GM19452 (cell line): ENCODE measurements at regions not wholly inside any gene's neighbourhood (a gene's known extent, or its start where the extent isn't known, plus 50 kb on each side); places are given as distances from the start of the nearest gene placed in this dataset.
"Not testable (repeated sequence)": the region's sequence is repeated elsewhere in the genome, so short reads cannot be mapped to it uniquely, and the experiment has no call there.

Source experiments
- ATAC-seq: cut with Tn5 transposase; IDR thresholded peaks from one replicate; pipeline ENCODE4 v1.9.1; 2021; ENCODE audit not compliant: unreplicated experiment

DNA sequence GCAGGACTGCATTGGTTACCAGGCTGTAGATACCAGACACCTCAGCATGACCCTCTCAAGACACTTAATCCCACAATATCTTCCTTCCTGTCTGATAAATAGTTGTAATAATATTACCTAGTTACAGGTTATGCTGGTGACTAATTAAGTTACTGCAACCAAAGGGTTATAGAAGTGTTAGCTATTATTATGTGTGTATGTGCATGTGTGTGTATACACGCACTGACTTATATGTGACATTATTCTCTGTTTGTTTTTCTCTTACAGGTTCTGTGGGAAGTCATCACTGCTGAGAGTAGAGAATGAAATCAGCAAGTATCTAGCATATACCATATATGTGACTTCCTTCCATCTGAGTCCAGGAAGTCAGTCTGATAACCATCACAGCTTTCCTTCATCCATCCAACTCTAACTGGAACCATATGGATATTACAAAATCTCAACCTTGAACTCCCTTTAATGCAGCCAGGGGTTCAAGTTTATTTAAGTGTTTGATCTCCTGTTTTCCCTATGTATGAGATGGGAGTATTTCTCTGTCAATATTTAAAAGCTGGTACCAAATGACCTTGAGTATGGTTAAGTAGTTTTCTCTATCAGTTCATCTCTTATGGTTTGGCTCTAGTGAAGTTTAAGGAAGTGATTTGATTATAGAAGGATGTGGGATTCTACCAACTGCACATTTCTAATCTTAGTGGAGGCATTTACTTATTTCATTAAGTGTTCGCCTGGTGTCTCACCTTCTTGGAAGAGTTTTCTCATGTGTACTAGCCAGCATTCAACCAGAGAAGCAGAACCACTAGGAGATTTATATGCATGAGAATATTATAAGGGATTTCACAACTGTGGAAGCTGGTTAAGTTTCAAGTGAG is 313.2 kb downstream of the HIVEP2 start:
- ATAC-seq, result no peak

DNA sequence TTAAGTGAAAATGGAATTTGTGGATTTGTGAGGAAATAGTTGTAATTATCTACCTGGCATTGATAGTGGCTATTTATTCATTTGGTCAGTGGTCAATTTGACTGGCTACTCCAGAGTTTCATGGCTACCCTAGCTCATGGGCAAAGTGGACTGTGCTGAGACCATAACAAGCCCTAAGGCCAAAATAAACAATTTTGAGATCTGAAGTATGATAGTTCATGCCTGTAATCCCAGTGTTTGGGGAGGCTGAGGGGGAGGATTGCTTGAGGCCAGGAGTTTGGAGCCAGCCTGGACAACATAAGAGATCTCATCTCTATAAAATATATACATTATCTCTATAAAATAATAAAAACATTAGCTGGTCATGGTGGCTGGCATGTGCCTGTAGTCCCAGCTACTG is 311.7 kb downstream of the HIVEP2 start:
- ATAC-seq, result no peak

DNA sequence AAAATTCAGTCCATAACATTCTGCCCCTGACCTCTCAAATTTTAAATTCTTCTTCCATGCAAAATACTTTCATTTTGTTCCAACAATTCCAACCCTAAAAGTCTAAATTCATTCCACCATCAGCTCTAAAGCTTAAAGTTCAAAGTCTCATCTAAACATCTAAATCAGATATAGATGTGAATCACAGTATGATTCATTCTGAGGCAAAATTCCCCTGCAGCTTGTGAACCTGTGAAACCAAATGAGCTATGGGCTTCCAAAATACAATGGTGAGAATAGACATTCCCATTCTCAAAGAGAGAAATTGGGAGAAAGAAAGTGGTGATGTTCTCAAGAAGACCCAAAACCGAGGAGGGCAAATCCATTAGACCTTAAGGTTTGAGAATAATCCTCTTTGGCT is 309.8 kb downstream of the HIVEP2 start:
- no peak for ATAC-seq

DNA sequence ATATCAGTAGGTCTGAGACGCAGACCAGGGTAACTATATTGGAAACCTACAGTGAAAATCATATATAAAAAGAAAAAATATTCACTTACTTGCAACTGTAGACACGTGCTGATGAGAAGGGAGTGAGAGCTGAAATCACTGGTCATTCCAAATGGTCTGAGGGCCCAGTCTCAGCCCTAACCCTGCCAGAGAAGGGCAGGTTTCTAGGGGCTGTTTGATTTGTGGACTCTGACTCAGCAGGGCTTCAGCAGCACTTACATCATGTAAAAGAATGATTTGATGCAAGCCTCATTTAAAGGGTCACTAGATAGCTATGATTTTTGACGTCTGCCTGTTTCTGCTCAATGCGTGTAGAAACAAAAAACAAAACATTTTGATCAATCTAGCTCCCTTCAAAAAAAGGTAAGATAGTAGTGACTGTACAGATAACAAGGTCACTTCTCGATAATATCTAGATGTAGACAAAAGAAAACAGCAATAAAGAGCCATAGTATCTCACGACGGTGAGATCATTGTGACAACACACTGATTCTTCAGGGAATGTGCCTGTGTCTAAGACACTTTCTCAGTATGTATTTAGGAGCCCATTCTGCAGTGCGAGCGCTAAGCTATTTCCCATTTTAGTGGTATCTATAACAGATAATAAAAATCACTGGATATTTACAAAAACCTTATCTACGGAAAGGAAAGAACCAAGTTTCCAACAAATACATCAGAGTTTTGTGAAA is 307.2 kb downstream of the HIVEP2 start:
- ATAC-seq, result no peak

DNA sequence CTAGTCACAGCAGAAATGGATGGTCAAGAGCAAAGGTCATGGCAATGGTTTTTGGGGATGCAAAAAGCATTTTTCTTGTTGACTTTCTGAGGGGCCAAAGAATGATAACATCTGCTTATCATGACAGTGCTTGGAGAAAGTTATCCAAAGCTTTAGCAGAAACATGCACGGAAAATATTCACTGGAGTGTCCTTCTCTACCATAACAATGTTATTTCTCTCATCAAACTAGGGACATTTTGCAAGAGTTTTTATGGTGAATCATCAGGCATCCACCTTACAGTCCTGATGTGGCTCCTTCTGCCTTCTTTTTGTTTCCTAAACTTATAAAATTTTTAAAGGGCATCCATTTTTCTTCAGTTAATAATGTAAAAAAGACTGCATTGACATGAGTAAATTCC is 302.3 kb downstream of the HIVEP2 start:
- no peak for ATAC-seq

DNA sequence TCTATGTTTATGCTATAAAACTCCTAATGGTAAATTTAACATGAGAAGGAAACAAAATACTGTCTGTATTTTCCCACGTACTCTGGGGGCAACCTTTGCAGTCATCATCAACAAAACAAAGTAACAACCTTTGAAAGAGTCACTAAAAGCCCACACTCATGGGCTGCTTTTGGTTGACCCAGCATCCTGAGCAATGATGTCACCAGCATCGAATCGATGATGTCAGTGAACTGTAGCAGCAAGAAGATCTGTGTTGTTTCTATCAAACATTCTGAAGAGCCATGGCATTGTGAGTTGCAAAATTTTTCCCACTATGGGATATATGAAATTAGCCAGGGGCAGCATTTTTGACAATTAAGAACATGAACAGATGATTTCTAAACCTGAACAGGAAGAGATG is 300.1 kb downstream of the HIVEP2 start:
- ATAC-seq, result no peak

DNA sequence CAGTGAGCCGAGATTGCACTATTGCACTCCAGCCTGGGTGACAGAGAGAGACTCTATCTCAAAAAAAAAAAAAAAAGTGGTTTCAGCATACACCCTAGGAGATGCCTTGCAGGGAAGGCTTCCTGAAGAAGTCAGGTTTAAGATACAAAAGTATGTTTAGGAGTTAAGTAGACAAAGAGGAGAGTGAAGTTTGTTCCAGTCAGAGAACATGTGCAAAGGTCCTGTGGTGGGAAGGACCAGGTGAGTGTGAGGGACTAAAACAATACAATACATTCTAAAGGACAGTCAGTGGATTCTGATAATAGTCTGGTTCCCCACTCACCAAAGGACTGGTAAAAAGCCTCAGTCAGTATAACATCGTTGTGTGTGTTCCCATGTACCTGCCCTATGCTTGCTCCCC is 299.3 kb downstream of the HIVEP2 start:
- no peak for ATAC-seq

DNA sequence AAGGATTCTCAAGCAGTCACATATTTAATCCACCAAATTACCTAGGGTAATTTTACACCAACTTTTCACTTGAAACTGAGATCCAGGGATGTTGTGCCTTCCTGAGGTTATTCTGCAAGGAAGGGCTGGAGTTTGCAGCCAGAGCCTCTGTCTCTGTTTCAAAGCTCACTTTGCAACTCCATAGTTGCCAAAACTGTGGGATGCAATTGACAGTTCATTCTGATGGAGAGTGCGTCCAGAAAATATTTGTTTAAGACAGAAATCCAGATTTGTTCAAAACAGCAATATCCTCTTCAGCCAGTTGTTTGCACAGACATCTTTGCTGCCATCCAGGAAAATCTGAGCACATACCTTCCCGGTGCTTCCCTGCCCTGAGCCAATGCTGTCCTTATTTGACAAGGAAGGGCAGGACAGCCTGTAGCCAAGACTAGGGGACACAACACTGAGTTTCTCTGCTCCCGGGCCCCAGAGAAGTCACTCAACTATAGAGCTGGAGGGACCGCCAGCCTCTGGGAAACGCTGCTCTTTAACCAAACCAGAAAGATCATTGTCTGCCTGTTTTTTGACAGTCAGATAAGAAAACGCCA is 297.4 kb downstream of the HIVEP2 start:
- no peak for ATAC-seq

DNA sequence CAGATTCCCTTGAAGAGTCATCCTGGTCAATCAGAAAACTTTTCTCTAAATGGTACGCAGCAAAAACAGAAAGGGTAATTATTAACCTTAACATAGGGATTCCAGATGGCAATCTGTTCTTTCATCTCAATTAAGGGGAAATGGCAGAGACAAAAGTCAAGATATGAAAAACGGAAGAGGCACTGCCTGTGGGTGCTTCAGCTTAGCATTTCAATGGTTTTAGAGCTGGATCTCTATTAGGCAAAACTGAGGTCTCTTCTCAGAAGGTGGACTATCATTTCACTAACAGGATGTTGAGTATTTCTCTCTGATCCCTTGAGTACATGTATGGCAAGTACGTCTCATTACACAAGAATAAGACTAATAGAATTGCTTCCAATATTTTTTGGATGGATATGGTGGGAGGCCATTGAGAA is 296.9 kb downstream of the HIVEP2 start:
- ATAC-seq, result no peak

DNA sequence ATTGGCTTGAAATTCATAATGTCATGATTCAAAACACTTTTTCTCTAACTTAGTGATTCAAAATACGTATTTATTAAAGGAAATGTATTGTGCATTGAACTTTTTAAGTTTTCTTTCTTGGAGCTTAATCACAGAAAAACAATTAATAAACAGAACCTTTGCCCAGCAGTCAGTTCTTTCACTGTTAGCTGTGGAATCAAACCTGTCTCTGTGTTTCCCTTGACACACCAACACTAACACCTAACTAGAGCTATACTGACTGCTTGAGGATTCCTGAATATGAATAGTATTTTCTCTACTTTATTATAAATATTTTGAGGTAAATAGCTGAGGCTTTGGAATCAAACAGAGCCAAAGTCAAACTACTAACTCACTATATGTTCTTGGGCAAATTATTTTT is 296.4 kb downstream of the HIVEP2 start:
- ATAC-seq, result no peak

DNA sequence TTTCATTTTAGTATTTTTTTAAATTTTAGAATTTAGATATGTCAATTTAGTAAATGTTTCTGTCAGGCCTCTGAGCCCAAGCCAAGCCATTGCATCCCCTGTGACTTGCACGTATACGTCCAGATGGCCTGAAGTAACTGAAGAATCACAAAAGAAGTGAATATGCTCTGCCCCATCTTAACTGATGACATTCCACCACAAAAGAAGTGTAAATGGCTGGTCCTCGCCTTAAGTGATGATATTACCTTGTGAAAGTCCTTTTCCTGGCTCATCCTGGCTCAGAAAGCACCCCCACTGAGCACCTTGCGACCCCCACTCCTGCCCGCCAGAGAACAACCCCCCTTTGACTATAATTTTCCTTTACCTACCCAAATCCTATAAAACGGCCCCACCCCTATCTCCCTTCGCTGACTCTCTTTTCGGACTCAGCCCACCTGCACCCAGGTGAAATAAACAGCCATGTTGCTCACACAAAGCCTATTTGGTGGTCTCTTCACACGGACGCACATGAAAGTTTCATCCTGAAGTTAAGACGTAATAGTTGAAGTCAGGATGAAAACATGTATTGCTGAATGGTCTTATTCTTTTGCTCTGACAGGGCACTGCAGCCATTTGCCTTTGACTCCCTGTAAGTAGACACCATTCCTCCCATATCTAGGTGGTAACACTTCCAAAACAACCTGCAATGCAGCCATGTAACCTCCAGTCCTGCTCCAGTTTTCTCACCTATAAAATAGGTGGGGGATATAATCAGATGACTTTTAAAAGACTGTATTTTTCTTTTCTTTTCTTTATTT is 295.3 kb downstream of the HIVEP2 start:
- ATAC-seq, result not testable (repeated sequence)

DNA sequence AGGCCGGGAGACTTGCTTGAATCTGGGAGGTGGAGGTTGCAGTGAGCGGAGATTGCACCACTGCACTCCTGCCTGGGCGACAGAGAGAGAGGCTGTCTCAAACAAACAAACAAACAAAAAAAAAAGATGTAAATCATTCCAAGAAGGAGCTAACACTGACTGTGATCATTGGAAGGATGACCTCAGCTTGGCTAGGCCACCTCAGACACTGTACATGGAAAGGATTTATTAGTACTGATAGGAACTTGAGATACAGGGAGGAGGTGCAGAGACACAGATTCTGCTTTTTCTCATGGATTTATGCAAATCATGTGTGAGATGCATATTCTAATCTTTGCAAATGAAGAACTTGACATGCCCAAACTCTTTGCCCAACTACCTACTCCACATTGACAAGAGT is 293.6 kb downstream of the HIVEP2 start:
- ATAC-seq, result no peak

DNA sequence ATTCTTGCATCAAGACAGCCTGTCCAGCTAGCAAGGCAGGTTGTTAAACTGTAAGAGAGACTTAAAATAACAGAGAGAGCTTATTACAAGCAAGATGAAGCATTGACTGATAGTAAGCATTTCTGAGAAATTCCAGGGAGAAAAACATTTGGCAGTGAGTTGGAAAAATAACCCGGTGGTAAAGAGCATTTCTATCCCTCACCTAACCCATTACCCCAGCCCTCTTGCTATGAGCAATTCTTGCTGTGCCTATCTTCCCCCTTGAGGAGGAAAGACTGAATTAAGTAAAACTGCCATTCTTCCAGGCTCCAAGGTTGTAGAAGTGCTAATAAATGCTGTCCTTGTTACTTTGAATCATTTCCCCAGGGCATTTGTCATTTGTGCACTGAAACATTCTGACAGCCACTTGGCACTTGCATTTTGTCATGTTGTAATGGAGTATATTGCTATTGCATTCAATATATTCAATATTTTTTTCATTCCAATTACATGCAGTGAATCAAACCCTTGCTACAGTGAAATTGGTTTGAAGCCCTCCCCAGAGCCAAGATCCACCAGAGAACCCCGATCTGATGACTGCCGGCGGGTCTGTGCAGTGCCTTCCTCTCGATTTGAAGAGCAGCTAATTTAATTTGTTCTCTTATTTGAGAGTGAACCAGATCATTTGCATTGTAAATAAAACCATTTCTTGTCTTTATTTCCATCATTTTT is 291.1 kb downstream of the HIVEP2 start:
- no peak for ATAC-seq

DNA sequence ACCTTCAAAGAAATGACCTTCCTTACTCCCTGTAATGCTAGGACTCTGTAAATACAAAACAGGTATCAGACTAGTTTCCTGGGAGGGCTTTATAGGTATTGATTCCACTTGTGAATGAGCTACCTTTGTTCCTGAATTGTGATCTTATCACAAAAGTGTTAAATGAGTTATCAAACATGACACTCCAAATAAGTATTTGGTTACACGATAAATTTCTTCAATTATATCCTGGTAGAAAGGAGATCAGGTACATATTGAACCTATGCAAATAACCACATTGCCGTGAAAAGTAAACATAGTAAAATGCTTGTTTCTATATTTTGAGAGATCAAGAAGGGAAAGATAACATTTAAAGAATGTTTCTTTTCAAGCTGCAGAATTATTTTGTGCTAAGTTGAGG is 285.3 kb downstream of the HIVEP2 start:
- no peak for ATAC-seq

DNA sequence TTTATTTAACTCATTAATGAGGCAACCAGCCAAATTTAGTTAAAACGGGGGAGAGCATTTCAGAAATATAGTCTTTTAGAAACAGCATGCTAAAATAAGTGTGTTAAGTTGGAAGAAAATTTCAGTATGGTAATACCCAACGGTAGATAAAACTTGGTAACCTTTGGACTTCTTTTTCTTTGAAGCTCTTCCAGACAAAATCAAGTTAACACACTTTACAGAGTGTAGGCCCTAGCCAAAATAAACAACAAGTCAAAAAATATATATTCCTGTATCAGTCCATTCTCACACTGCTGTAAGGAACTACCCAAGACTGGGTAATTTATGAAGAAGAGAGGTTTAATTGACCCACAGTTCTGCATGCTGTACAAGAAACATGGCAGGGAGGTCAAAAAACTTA is 279.6 kb downstream of the HIVEP2 start:
- no peak for ATAC-seq

DNA sequence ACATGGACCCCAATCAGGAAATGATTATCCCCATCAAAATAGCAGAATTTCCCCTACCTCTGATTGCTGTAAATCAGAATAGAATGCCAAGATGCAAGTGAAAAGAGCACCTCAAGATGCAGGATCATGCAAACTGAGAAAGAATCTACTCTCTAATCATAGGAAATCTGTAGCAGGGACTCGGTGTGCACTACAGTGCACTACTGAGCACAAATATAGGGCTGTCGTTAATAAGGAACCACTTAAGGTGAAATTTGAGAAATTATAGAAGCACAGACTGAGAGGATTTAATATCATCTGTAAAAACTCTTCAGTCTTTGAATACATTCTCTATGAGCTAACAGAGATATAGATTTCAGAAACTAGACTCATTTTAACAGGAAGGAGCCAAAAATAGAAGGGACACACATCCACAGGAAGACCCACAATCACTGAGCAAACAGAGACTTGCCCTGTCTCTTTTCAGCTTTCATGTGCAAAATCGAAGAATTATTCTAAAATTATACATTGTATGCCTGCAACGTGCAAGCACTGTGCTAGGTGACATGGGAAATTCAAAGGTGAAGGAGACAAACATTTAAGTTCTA is 278.3 kb downstream of the HIVEP2 start:
- ATAC-seq, result no peak

DNA sequence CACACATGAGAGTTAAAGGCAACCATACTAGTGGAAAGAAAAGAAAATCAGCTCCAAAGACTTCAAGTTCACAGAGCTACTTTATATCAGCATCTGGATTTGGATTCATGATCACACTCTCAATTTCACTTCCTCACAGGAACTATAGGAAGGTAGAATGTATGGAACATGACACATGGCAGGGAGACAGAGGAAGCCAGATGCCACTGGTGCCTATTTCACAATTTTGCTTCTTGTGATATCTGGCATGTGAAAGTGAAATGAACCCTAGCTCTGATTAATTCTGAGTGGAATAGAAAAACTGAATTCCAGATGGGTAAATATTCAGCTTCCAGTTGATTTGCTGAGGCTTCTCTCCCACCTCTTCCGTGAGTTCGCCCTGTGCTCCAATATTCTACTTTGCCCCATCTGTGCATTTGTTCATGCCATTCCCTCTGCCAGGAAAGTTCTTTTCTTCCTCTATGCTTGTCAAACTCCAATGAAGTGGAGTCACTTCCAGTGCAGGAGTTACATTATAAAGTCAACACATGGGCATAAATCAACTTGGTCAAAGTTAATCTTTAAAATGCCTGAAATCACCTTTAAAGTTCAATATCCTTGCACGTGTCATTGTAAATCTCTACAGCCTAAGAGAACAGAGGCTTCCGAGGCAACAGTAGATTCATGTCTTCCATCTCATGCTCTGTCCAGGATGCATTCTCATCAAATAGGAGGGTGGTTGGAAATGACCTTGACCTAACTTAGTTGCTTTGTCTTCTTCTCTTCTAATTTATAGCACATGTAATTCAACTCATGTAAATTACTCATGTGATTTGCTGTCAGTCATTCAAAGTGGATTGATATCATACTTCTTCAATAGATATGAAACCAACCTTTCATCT is 275.3 kb downstream of the HIVEP2 start:
- no peak for ATAC-seq

DNA sequence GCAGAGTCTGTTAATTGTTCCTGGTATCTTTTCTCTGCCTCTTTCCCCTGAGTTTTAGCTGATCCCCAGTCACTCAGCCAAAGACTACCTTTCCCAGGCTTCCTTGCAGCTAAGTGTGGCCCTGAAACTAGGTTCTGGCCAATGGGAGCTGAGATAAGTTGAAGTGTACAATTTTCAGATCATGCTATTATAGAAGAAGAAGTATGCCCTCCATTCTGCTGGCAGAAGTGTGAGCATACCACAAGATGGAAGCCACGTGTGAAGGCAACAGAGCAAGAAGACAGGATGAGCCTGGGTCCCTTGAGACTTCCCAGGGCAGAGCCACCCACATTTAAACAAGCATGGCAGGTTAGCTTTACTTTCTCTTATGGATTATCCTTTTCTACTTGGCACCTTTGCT is 273.2 kb downstream of the HIVEP2 start:
- peak; percentile 97 for ATAC-seq

DNA sequence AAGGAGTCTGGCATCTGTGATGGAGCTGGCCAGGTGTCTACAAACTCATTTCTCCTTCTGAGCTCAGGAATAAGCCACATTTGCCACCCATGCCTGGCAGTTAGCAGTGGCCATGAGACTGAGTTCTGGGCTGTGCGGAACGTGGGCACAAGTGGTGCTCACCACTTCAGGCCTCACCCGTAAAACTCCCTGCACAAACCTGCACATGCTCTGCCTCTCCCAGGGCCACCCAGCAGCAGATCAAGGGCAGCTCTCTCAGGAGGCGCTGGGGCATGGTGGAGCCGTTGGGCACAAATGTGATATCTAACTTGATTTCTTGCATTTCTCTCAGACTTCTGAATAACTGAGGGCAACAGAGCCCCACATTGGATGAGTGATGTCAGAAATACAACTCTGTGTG is 269.5 kb downstream of the HIVEP2 start:
- no peak for ATAC-seq
